NCI-H128 (cell line): ENCODE measurements at regions not wholly inside any gene's neighbourhood (a gene's known extent, or its start where the extent isn't known, plus 50 kb on each side); places are given as distances from the start of the nearest gene placed in this dataset.
"Not testable (repeated sequence)": the region's sequence is repeated elsewhere in the genome, so short reads cannot be mapped to it uniquely, and the experiment has no call there.

Experiments
- DNase-seq: peaks from one replicate; lab custom pipeline; 2025; ENCODE audit not compliant: unreplicated experiment; lab: John Stamatoyannopoulos, UW

DNA sequence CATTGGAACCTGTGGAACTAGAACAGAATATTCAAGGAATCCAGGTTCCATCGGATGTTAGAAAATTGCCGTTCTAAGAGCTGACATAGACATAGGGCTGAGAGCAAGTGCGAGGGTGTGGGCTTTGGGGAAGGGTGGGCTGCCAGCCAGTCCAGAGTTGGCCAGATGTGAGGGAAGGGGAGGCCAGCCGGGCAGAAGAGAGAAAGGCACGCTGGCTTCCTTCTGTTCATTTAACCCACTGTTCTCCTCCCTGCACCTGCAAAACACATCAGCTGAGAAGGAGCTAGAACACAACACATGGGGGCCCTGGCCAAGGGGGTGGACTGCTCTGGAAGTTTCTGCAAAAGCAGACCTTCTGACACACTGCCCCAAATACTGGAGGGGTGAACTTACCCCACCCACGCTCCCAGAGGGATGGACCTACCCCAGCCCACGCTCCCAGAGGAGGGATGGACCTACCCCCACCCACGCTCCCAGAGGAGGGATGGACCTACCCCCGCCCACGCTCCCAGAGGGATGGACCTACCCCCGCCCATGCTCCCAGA is 98.0 kb downstream of the SHANK2 start:
- DNase-seq = no peak

- no peak for DNase-seq
These were observed 99.4 kb downstream of the SHANK2 start for GRCh38 chr11:71153005-71153390.

DNA sequence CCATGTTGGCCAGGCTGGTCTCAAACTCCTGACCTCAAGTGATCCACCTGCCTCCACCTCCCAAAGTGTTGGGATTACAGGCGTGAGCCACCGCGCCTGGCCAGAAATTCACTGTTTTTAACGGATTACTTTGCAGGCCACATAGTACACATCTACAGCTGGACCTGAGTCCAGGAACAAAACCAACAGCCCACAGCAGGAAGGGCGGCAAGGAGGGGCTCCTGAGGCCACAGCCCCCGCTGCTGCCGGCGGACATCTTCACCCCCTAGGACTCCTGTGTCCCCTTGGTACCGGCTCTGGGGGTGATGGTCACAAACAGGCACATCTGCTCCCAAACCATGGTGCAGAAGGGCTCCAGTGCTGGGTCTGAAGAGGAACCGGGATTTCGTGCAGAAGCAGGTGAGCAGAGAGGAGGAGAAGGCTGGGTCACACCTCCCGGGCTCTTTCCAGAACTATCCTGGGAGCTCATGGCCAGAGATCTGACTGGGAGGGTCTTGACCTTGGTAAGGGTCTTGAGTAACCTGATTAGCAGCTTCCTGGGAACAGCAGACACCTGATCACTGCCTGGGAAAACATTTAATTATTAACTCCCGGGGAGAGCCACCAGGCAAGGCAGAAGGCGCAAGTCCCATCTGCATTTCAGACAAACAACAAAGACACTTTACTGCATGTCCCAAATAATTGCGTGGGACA is 99.9 kb downstream of the SHANK2 start:
- not testable (repeated sequence) for DNase-seq

GRCh38 chr11:71151561-71151960 is 100.8 kb downstream of the SHANK2 start:
- DNase-seq = no peak

DNA sequence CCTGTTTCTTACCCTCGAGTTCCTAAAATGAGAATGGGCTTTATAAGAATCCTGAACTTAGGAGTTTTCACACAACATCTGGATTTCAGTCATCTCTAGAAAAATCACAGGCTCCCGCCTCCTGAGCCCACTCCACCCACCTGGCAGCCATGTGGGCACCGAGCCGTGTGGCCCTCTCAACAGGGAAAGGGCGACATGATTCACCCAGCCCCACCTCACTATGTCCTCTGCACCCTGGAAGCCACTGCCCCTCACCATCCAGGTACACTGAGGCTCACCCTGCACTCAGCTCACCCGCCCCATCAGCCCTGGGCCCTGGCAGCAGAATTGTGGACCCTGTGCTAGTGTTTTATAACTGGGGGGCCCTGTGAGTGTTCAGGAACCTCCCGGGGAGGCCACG is 101.5 kb downstream of the SHANK2 start:
- no peak for DNase-seq

DNA sequence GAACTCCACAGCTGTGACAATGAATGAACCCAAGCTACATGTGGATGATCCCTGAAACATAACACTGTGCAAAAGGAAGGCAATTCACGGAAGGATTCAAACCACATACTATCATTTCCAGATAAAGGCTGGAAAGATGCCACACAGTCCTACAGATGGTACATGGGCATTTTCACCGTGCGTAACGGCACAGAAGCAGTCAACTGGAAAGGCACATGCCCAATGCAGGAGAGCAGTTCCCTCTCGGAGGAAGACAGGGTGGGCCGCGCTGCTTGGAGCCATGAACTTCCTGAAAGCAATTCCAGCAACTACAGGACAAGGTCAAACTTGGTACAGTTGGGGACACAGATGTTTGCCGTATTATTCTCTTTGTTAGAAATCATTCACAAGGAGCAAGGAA is 103.7 kb downstream of the SHANK2 start:
- no peak for DNase-seq

DNA sequence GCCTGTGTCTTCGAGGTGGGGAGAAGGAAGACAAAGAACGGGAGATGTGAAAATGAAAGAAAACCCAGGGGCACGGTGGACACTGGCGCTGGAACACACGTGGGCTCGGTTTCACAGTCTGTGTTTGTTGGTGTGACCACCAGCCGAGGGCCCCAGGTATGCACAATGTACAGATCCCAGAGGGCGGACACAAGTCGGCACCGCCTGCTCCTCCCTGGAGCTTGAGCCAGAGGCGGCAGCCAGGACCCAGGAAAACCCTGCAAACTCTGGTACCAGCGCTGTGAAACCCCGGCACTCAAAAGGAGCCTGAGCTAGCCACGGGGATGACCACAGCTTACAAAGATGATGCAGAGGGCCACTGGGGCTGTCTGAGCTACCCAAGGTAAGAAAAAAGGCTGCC is 105.0 kb downstream of the SHANK2 start:
- no peak for DNase-seq

- DNase-seq = no peak
These were observed 105.5 kb downstream of the SHANK2 start for GRCh38 chr11:71146846-71147245.

- DNase-seq = no peak
These were observed 106.2 kb downstream of the SHANK2 start for GRCh38 chr11:71145988-71146824.

GRCh38 chr11:71145368-71145767 is 107.0 kb downstream of the SHANK2 start:
- DNase-seq = no peak

GRCh38 chr11:71144736-71145135 is 107.6 kb downstream of the SHANK2 start:
- DNase-seq = no peak

GRCh38 chr11:71144010-71144409 is 108.4 kb downstream of the SHANK2 start:
- DNase-seq = no peak

DNA sequence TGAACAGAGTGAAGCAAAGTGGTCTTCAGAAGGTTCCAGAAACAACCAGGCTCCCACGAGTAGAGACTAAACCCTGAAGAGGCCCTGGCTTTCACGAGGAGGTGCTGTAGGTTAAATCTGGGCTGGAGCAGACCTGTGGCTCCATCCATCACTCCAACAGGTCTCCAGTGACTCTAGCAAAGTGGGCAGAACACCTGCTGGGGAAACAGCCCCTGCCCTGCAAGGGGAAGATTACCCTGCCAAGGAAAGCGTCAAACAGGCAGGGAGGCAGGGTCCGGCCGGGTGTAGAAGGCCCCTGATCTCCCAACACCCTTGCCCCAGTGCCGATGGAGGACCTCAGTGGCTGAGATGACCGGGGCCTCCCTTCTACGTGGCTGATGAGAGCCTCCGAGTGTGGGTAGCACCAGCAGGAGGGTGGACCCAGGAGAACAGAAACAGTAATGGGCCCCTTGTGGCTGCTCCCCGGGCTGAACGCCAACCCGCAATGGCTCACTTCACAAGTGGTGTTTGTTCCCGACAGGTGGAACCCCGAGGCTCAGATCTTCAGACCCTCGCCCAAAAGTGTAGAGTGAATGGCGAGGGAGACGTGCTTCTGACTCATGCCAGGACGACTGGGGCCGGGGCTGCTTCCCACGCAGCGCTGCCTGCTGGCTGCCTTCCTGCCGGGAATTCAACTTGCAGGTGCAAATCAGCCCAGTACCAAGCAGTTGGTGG is 112.0 kb downstream of the SHANK2 start:
- DNase-seq = no peak

GRCh38 chr11:71139516-71140205 is 112.7 kb downstream of the SHANK2 start:
- DNase-seq = no peak

DNA sequence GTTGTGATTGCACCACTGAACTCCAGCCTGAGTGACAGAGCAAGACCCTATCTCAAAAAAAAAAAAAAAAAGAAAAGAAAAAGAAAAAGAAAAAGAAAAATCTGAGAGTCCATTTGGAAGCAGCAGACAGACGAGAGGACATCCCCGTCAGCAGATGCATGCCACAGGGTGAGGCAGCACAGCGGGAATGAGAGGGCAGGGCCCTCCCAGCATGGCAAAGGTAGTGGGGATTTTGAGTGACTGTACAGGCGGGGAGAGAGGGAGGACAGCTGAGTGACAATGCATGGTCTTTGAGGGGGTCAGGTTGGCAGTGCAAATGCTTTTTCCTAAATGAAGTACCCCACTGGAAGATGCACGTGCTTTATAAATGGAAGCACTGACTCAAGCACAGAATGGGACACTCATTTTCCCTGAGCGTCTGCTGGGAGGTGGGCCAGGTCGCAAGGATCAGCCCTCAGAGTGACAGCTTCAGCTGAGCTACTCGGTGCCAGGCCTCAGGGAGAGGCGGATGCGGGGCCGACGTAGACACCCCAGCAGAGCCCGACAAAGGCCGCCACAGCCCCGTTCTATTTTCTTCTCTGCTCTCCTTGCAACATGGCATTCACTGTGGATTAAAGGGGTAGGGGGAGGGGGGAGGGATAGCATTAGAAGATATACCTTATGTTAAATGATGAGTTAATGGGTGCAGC is 113.5 kb downstream of the SHANK2 start:
- no peak for DNase-seq

- DNase-seq = no peak
These were observed 115.0 kb downstream of the SHANK2 start for GRCh38 chr11:71137376-71137775.

DNA sequence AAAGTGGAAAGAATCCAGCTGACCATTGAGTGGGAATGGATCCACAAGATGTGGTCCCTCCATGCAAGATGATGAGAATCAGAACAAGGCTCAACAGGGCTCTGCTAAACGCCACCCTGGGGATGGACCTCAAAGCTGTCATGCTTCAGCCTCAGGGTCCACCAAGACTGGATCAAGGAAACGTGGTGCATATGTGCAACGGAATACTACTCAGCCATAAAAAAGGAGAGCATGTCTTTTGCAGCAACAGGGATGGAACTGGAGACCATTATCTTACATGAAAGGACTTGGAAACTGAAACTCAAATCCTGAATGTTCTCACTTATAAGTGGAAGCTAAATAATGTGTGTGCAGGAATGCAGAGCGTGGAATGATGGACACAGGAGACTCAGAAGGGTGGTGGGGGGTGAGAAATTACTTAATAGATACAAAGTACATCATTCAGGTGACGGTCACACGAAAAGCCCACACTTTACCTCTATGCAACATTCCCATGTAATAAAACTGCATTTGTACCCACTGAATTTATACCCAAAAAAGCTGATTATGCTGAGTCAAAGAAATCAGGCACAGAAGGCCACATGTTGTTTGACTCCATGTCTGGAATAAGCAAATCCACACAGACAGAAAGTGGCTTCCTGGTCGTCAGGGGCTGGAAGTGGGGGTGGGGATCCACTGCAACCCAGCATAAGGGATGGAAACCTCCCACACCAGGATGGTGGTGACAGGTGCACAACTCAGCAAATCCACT is 116.1 kb downstream of the SHANK2 start:
- no peak for DNase-seq

DNA sequence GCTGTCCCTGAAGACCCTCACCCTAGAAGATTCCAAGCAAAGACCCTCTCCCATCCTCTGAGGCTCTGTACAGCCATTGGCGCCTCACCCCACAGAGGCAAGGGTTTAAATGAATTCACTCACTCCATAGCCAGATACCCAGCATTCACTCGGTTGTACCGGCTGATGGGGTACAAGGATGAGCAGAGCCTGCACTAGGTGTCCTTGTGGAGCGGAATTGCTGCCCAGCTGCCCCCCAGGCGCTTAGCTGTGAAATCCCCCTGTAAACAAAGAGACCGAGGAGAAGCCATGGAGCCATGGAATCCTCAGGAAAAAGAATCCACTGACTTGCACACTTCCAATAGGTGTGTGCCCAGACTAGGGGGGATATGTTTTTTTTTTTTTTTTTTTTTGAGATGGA is 117.3 kb downstream of the SHANK2 start:
- no peak for DNase-seq

DNA sequence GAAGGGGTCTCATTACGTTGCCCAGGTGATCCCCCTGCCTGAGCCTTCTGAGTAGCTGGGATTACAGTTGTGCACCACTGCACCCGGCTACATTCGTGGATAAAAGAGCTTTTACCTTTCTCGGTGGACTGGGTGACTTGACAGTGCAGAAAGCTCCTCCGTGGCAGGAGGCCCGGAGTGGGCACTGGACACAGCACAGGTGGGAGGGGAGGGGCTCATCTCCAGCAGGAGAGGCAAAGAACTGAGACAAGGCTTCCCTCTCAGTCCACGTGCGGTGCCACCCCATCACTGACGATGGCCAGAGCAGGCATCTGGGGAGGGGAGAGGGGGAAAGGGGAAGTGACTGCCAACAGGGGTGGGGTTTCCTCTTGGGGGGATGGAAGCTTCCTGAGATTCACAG is 118.4 kb downstream of the SHANK2 start:
- no peak for DNase-seq

GRCh38 chr11:71131861-71132260 is 120.5 kb downstream of the SHANK2 start:
- no peak for DNase-seq
